ENCODE measurements at regions not wholly inside any gene's neighbourhood (a gene's known extent, or its start where the extent isn't known, plus 50 kb on each side); places are given as distances from the start of the nearest gene placed in this dataset.

DNA sequence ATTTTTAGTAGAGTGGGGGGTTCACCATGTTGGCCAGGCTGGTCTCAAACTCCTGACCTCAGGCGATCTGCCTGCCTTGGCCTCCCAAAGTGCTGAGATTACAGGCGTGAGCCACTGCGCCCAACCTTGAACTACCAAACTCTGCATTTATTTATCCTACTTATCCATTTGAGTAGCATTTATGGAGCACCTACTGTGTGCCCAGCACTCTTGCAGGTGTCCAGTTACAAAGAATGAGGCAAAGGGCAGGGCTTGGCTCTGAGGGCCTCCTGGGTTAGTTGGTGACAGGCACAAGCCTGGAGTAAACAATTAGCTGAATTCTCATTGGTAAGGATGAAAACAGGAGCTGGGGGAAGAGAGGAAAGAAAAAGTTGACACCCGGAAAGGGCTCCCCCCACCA lies 93.4 kb upstream of the FOXP4 start:
- no peak for TF ChIP-seq POLR2A (IDR thresholded peaks at IDR 0.05)
- TF ChIP-seq, protein P1, sequence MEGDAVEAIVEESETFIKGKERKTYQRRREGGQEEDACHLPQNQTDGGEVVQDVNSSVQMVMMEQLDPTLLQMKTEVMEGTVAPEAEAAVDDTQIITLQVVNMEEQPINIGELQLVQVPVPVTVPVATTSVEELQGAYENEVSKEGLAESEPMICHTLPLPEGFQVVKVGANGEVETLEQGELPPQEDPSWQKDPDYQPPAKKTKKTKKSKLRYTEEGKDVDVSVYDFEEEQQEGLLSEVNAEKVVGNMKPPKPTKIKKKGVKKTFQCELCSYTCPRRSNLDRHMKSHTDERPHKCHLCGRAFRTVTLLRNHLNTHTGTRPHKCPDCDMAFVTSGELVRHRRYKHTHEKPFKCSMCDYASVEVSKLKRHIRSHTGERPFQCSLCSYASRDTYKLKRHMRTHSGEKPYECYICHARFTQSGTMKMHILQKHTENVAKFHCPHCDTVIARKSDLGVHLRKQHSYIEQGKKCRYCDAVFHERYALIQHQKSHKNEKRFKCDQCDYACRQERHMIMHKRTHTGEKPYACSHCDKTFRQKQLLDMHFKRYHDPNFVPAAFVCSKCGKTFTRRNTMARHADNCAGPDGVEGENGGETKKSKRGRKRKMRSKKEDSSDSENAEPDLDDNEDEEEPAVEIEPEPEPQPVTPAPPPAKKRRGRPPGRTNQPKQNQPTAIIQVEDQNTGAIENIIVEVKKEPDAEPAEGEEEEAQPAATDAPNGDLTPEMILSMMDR (IDR thresholded peaks at IDR 0.05), result no peak

All from gastroesophageal sphincter (tissue), 3 donors.